ENCODE measurements at regions not wholly inside any gene's neighbourhood (a gene's known extent, or its start where the extent isn't known, plus 50 kb on each side); places are given as distances from the start of the nearest gene placed in this dataset.
A peak's percentile ranks its signal among the peaks of the same experiment; 100 is the strongest.

DNA sequence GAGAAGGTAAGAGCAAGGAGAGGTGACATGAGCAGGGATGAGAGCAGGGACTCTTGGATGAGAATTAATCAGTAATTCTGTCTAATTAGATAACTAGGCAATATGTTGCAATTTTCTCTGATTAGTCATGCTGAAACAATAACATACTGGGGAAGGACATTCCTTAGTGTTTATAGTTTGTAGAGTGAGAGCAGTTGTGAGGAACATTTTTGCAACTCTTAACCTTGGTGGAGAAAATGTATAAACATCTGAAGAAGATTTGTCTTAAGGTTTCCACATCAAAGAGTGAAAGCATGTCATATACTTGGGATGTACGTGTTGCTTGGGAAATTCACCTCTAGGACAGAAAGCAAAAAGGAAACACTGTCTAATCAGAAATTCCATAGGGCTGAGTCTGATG lies 955.4 kb upstream of the FANCL start:
- Histone ChIP-seq H3K9me3 (replicated peaks; ENCODE audit: control insufficient read depth, insufficient read depth, low read length) (no peaks in the 10 kb centered on the region), H3K4me3 (no peak overlapping the region), H2AFZ (ENCODE audit: control insufficient read depth, low read depth, low read length) (no peak overlapping the region), H4K20me1 (ENCODE audit: control insufficient read depth, insufficient read depth) (no peaks in the 10 kb centered on the region), H3K4me1 (ENCODE audit: control insufficient read depth, insufficient read depth, low read length) (no peaks in the 10 kb centered on the region), H3K36me3 (ENCODE audit: control insufficient read depth in 2 of 2, insufficient read depth in 2 of 2, low read length in 1 of 2) (no peaks in the 10 kb centered on the region), H3K4me2 (ENCODE audit: control insufficient read depth, insufficient read depth) (no peak overlapping the region), H3K27ac (ENCODE audit: control insufficient read depth, insufficient read depth) (no peak overlapping the region), H3K79me2 (ENCODE audit: control insufficient read depth, insufficient read depth, low read length) (no peaks in the 10 kb centered on the region), H3K9ac (ENCODE audit: control insufficient read depth, insufficient read depth, low read length) (no peak overlapping the region), H3K27me3 (replicated peaks in 1 of 2; ENCODE audit: control insufficient read depth in 2 of 2, insufficient read depth in 2 of 2, low read length in 1 of 2) (no peaks in the 10 kb centered on the region)
- ChIA-PET POLR2A (no interaction called here), CTCF (no interaction called here), RAD21 (ENCODE audit: unreplicated experiment) (no interaction called here), SMC1A (ENCODE audit: uncharacterized antibody, unreplicated experiment) (no interaction called here)
- in situ Hi-C loops (cut with MboI): no loop called here
- WGBS (ENCODE audit: insufficient coverage, insufficient replicate concordance, low lambda C conversion rate, missing lambda C conversion rate): 9% methylated on average over 1 of the region's 1 CpG
- TF ChIP-seq, protein P1, sequence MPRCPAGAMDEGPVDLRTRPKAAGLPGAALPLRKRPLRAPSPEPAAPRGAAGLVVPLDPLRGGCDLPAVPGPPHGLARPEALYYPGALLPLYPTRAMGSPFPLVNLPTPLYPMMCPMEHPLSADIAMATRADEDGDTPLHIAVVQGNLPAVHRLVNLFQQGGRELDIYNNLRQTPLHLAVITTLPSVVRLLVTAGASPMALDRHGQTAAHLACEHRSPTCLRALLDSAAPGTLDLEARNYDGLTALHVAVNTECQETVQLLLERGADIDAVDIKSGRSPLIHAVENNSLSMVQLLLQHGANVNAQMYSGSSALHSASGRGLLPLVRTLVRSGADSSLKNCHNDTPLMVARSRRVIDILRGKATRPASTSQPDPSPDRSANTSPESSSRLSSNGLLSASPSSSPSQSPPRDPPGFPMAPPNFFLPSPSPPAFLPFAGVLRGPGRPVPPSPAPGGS (IDR thresholded peaks at IDR 0.05; ENCODE audit: borderline replicate concordance, insufficient read depth, low read depth, low read length, poor library complexity, severe bottlenecking): peak; percentile 43
- TF ChIP-seq MXI1 (IDR thresholded peaks at IDR 0.05; ENCODE audit: low read depth, low read length) (no peak), POU2F2 (IDR thresholded peaks at IDR 0.05; ENCODE audit: borderline replicate concordance, low read depth, low read length) (no peak)
- ATAC-seq: no peak
- BruUV-seq (replicated peaks): no TSS peak
- no peak for DNase-seq (ENCODE audit: low read depth, low spot score)
- intact Hi-C loops (cut with micrococcal nuclease; ENCODE audit: unreplicated experiment): no loop called here
- no peak for FAIRE-seq

DNA sequence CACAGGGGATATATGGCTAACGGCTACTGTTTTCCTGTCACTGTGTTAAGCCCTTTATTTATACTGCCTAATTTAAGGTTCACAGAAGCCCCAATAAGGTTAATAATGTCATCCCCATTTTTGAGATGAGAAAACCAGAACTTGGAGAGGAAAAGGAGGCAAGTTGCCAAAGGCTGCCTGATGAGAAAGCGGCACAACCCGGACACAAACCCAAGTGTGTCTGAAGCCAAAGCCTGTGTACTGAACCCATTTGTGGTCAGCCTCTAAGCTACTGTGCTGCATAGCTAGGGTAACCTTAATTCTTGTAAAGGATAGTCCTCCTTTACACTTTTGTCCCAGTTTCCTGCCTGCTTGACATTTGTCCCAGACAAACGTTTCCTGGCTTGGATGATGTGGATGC lies 954.7 kb upstream of the FANCL start:
- 61% methylated on average over 4 of the region's 4 CpGs for WGBS (ENCODE audit: insufficient coverage, insufficient replicate concordance, low lambda C conversion rate, missing lambda C conversion rate)
- no peak for TF ChIP-seq EED (IDR thresholded peaks at IDR 0.05; ENCODE audit: low read depth)
- TF ChIP-seq CHD2 (IDR thresholded peaks at IDR 0.05; ENCODE audit: borderline replicate concordance, low read depth, low read length): no peak
- TF ChIP-seq NFXL1 (IDR thresholded peaks at IDR 0.05; ENCODE audit: borderline replicate concordance): no peak
- TF ChIP-seq GATAD2B (conservative IDR thresholded peaks at IDR 0.05; ENCODE audit: low read depth): no peak
- TF ChIP-seq, protein P2, sequence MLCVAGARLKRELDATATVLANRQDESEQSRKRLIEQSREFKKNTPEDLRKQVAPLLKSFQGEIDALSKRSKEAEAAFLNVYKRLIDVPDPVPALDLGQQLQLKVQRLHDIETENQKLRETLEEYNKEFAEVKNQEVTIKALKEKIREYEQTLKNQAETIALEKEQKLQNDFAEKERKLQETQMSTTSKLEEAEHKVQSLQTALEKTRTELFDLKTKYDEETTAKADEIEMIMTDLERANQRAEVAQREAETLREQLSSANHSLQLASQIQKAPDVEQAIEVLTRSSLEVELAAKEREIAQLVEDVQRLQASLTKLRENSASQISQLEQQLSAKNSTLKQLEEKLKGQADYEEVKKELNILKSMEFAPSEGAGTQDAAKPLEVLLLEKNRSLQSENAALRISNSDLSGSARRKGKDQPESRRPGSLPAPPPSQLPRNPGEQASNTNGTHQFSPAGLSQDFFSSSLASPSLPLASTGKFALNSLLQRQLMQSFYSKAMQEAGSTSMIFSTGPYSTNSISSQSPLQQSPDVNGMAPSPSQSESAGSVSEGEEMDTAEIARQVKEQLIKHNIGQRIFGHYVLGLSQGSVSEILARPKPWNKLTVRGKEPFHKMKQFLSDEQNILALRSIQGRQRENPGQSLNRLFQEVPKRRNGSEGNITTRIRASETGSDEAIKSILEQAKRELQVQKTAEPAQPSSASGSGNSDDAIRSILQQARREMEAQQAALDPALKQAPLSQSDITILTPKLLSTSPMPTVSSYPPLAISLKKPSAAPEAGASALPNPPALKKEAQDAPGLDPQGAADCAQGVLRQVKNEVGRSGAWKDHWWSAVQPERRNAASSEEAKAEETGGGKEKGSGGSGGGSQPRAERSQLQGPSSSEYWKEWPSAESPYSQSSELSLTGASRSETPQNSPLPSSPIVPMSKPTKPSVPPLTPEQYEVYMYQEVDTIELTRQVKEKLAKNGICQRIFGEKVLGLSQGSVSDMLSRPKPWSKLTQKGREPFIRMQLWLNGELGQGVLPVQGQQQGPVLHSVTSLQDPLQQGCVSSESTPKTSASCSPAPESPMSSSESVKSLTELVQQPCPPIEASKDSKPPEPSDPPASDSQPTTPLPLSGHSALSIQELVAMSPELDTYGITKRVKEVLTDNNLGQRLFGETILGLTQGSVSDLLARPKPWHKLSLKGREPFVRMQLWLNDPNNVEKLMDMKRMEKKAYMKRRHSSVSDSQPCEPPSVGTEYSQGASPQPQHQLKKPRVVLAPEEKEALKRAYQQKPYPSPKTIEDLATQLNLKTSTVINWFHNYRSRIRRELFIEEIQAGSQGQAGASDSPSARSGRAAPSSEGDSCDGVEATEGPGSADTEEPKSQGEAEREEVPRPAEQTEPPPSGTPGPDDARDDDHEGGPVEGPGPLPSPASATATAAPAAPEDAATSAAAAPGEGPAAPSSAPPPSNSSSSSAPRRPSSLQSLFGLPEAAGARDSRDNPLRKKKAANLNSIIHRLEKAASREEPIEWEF (IDR thresholded peaks at IDR 0.05; ENCODE audit: insufficient replicate concordance, low read depth, low read length): no peak
- no peak for TF ChIP-seq CHD1 (IDR thresholded peaks at IDR 0.05; ENCODE audit: low read depth, low read length)

More for the DNA sequence above, 954.7 kb upstream of the FANCL start:
- DNase-seq (ENCODE audit: low read depth, low spot score): no peak
- Histone ChIP-seq H2AFZ (ENCODE audit: control insufficient read depth, low read depth, low read length) (no peak overlapping the region), H3K9ac (ENCODE audit: control insufficient read depth, insufficient read depth, low read length) (no peak overlapping the region), H3K27me3 (replicated peaks in 1 of 2; ENCODE audit: control insufficient read depth in 2 of 2, insufficient read depth in 2 of 2, low read length in 1 of 2) (no peaks in the 10 kb centered on the region), H4K20me1 (ENCODE audit: control insufficient read depth, insufficient read depth) (no peaks in the 10 kb centered on the region), H3K79me2 (ENCODE audit: control insufficient read depth, insufficient read depth, low read length) (no peaks in the 10 kb centered on the region), H3K9me3 (replicated peaks; ENCODE audit: control insufficient read depth, insufficient read depth, low read length) (no peaks in the 10 kb centered on the region), H3K36me3 (ENCODE audit: control insufficient read depth in 2 of 2, insufficient read depth in 2 of 2, low read length in 1 of 2) (no peaks in the 10 kb centered on the region), H3K4me3 (no peak overlapping the region), H3K4me2 (ENCODE audit: control insufficient read depth, insufficient read depth) (no peak overlapping the region), H3K27ac (ENCODE audit: control insufficient read depth, insufficient read depth) (no peak overlapping the region), H3K4me1 (ENCODE audit: control insufficient read depth, insufficient read depth, low read length) (no peaks in the 10 kb centered on the region)
- no peak for ATAC-seq
- no TSS peak for BruUV-seq (replicated peaks)
- FAIRE-seq: no peak
- ChIA-PET CTCF (no interaction called here), RAD21 (ENCODE audit: unreplicated experiment) (no interaction called here), SMC1A (ENCODE audit: uncharacterized antibody, unreplicated experiment) (no interaction called here), POLR2A (no interaction called here)
- in situ Hi-C loops (cut with MboI) (no loop called here), intact Hi-C loops (cut with micrococcal nuclease; ENCODE audit: unreplicated experiment) (no loop called here)

All from GM12878 (cell line).